ENCODE measurements at regions not wholly inside any gene's neighbourhood (a gene's known extent, or its start where the extent isn't known, plus 50 kb on each side); places are given as distances from the start of the nearest gene placed in this dataset.

- H3K4me3 Mint-ChIP-seq (ENCODE audit: unreplicated experiment), result no peak overlapping the region
These were observed 1497.4 kb upstream of the CADM2 start for GRCh38 chr3:83461411-83461810.

GRCh38 chr3:83477563-83477962, 1481.2 kb upstream of the CADM2 start:
- no peak overlapping the region for H3K27ac ChIP-seq (ENCODE audit: low read depth, low read length)
- H4K20me1 ChIP-seq (ENCODE audit: insufficient read depth, low read length), result no peaks in the 10 kb centered on the region
- no peak overlapping the region for H3K9ac ChIP-seq (ENCODE audit: low read length)
- no peaks in the 10 kb centered on the region for H3K9me3 ChIP-seq (ENCODE audit: insufficient read depth, low read depth, low read length)
- Mint-ChIP-seq H3K27me3 (ENCODE audit: low read depth, unreplicated experiment) (no peaks in the 10 kb centered on the region), H3K9me3 (ENCODE audit: unreplicated experiment) (no peaks in the 10 kb centered on the region), H3K4me1 (ENCODE audit: low read depth, unreplicated experiment) (no peaks in the 10 kb centered on the region), H3K27ac (ENCODE audit: unreplicated experiment) (no peak overlapping the region), H3K4me3 (ENCODE audit: unreplicated experiment) (no peak overlapping the region), H3K36me3 (ENCODE audit: low read depth, unreplicated experiment) (no peaks in the 10 kb centered on the region)
- TF ChIP-seq EZH2 (IDR thresholded peaks at IDR 0.05; ENCODE audit: insufficient read depth, low read length) (no peak), CTCF (IDR thresholded peaks at IDR 0.05; ENCODE audit: insufficient read depth, low read depth, low read length) (no peak)
- FAIRE-seq (no peak), DNase-seq (ENCODE audit: low read depth) (no peak)
- no peak overlapping the region for H2AFZ ChIP-seq (ENCODE audit: low read depth, low read length)
- no peaks in the 10 kb centered on the region for H3K79me2 ChIP-seq (ENCODE audit: insufficient read depth, low read length)
- H3K27me3 ChIP-seq (ENCODE audit: insufficient read depth, low read length), result no peaks in the 10 kb centered on the region
- H3K36me3 ChIP-seq (ENCODE audit: insufficient read depth, low read length), result no peaks in the 10 kb centered on the region
- H3K4me2 ChIP-seq (ENCODE audit: low read length), result no peak overlapping the region
- H3K4me3 ChIP-seq (ENCODE audit: insufficient read depth, low read depth, low read length), result no peak overlapping the region
- no peaks in the 10 kb centered on the region for H3K4me1 ChIP-seq (ENCODE audit: insufficient read depth, low read length)

More at GRCh38 chr3:83461411-83461810, 1497.4 kb upstream of the CADM2 start:
- no peak for TF ChIP-seq EZH2 (IDR thresholded peaks at IDR 0.05; ENCODE audit: insufficient read depth, low read length)
- FAIRE-seq (no peak), DNase-seq (ENCODE audit: low read depth) (no peak)
- H3K79me2 ChIP-seq (ENCODE audit: insufficient read depth, low read length), result no peaks in the 10 kb centered on the region
- H3K4me1 Mint-ChIP-seq (ENCODE audit: low read depth, unreplicated experiment), result peaks cover 3% of the 10 kb centered on the region
- no peak overlapping the region for H3K27ac Mint-ChIP-seq (ENCODE audit: unreplicated experiment)
- no peak overlapping the region for H3K4me3 ChIP-seq (ENCODE audit: insufficient read depth, low read depth, low read length)
- no peaks in the 10 kb centered on the region for H4K20me1 ChIP-seq (ENCODE audit: insufficient read depth, low read length)
- no peaks in the 10 kb centered on the region for H3K36me3 ChIP-seq (ENCODE audit: insufficient read depth, low read length)
- H3K4me1 ChIP-seq (ENCODE audit: insufficient read depth, low read length), result no peaks in the 10 kb centered on the region
- H3K4me2 ChIP-seq (ENCODE audit: low read length), result no peak overlapping the region
- no peaks in the 10 kb centered on the region for H3K27me3 Mint-ChIP-seq (ENCODE audit: low read depth, unreplicated experiment)
- no peak overlapping the region for H2AFZ ChIP-seq (ENCODE audit: low read depth, low read length)
- H3K27ac ChIP-seq (ENCODE audit: low read depth, low read length), result no peak overlapping the region
- H3K9ac ChIP-seq (ENCODE audit: low read length), result no peak overlapping the region
- H3K9me3 ChIP-seq (ENCODE audit: insufficient read depth, low read depth, low read length), result no peaks in the 10 kb centered on the region
- no peaks in the 10 kb centered on the region for H3K27me3 ChIP-seq (ENCODE audit: insufficient read depth, low read length)
- peaks cover 4% of the 10 kb centered on the region for H3K9me3 Mint-ChIP-seq (ENCODE audit: unreplicated experiment)
- no peaks in the 10 kb centered on the region for H3K36me3 Mint-ChIP-seq (ENCODE audit: low read depth, unreplicated experiment)

GRCh38 chr3:83482402-83483070, 1476.3 kb upstream of the CADM2 start:
- DNase-seq (ENCODE audit: low read depth) (no peak), FAIRE-seq (no peak)
- Mint-ChIP-seq H3K36me3 (ENCODE audit: low read depth, unreplicated experiment) (no peaks in the 10 kb centered on the region), H3K4me1 (ENCODE audit: low read depth, unreplicated experiment) (no peaks in the 10 kb centered on the region), H3K27ac (ENCODE audit: unreplicated experiment) (no peak overlapping the region), H3K9me3 (ENCODE audit: unreplicated experiment) (no peaks in the 10 kb centered on the region), H3K27me3 (ENCODE audit: low read depth, unreplicated experiment) (no peaks in the 10 kb centered on the region), H3K4me3 (ENCODE audit: unreplicated experiment) (no peak overlapping the region)
- H3K27me3 ChIP-seq (ENCODE audit: insufficient read depth, low read length), result no peaks in the 10 kb centered on the region
- no peaks in the 10 kb centered on the region for H3K79me2 ChIP-seq (ENCODE audit: insufficient read depth, low read length)
- TF ChIP-seq EZH2 (IDR thresholded peaks at IDR 0.05; ENCODE audit: insufficient read depth, low read length) (no peak), CTCF (IDR thresholded peaks at IDR 0.05; ENCODE audit: insufficient read depth, low read depth, low read length) (no peak)
- no peak overlapping the region for H3K4me2 ChIP-seq (ENCODE audit: low read length)
- H3K4me1 ChIP-seq (ENCODE audit: insufficient read depth, low read length), result no peaks in the 10 kb centered on the region
- no peak overlapping the region for H3K27ac ChIP-seq (ENCODE audit: low read depth, low read length)
- no peaks in the 10 kb centered on the region for H3K36me3 ChIP-seq (ENCODE audit: insufficient read depth, low read length)
- H3K4me3 ChIP-seq (ENCODE audit: insufficient read depth, low read depth, low read length), result no peak overlapping the region
- no peak overlapping the region for H3K9ac ChIP-seq (ENCODE audit: low read length)
- no peak overlapping the region for H2AFZ ChIP-seq (ENCODE audit: low read depth, low read length)
- H3K9me3 ChIP-seq (ENCODE audit: insufficient read depth, low read depth, low read length), result no peaks in the 10 kb centered on the region
- no peaks in the 10 kb centered on the region for H4K20me1 ChIP-seq (ENCODE audit: insufficient read depth, low read length)
